ENCODE measurements at regions not wholly inside any gene's neighbourhood (a gene's known extent, or its start where the extent isn't known, plus 50 kb on each side); places are given as distances from the start of the nearest gene placed in this dataset.

DNA sequence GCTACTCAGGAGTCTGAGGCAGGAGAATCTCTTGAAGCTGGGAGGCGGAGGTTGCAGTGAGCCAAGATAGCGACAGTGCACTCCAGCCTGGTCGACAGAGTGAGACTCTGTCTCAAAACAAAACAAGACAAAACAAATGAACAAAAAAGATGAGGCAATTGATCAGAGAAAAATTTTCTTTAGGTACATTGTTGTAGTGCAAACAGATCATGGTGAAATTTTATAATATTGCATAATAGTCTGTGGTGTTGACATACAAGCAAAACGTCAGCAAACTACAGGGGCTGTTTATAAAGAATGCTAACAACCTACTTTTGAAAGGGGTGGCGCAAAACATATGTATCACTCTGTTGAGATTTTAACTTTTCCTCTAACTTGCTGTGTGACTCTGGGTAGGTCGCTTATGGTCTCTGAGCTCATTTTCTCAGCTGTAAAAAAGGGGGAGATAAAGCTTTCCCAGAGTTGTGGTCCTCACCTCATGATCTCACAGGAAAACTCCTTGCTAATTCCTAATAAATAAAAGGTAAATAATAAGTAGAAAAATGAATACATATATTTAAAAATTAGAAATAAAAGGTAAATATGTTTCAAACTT, 64.8 kb upstream of the NUP160 start:
- H3K9me3 ChIP-seq (replicated peaks in 1 of 2; ENCODE audit: control insufficient read depth in 2 of 2, insufficient read depth in 1 of 2, low read depth in 1 of 2, low read length in 2 of 2), result peaks cover 0 to 1% of the 10 kb centered on the region in 2 donors
- DNase-seq (ENCODE audit: low spot score), result no peak
- peaks cover 2% of the 10 kb centered on the region for H3K79me1 ChIP-seq (ENCODE audit: low read depth, low read length)
- peaks cover 4 to 8% of the 10 kb centered on the region in 2 donors for H3K4me1 ChIP-seq (ENCODE audit: control insufficient read depth in 2 of 2, insufficient read depth in 1 of 2, low read depth in 1 of 2, low read length in 2 of 2)
- H3K18ac ChIP-seq (ENCODE audit: low read length), result no peak overlapping the region
- no CpG with 5 or more reads among the region's 6 CpGs for WGBS, 2 donors (ENCODE audit: extremely low coverage in 2 of 2, insufficient read length in 2 of 2, insufficient replicate concordance in 1 of 2)
- H3K4me3 ChIP-seq (ENCODE audit: low read length in 2 of 2), result no peak overlapping the region
- H4K91ac ChIP-seq (ENCODE audit: low read depth, low read length, poor library complexity), result no peak overlapping the region
- H3K4me2 ChIP-seq (ENCODE audit: insufficient read depth, low read length, poor library complexity, severe bottlenecking), result no peak overlapping the region
- no peak overlapping the region for H2BK120ac ChIP-seq (ENCODE audit: low read depth, low read length)
- H2AK5ac ChIP-seq (ENCODE audit: low read depth, low read length), result no peak overlapping the region
- H2BK5ac ChIP-seq (ENCODE audit: low read length), result no peak overlapping the region
- H3K27me3 ChIP-seq (ENCODE audit: control insufficient read depth in 3 of 3, insufficient read depth in 3 of 3, low read depth in 1 of 3, low read length in 3 of 3), result no peaks in the 10 kb centered on the region
- H4K8ac ChIP-seq (ENCODE audit: low read depth, low read length), result no peak overlapping the region
- H3K23ac ChIP-seq (ENCODE audit: low read depth, low read length, poor library complexity), result no peak overlapping the region
- no peak overlapping the region for H2BK12ac ChIP-seq (ENCODE audit: low read length)
- no peak overlapping the region for H3K14ac ChIP-seq (ENCODE audit: low read length)
- no peak overlapping the region for H3K9ac ChIP-seq (ENCODE audit: low read depth, low read length, poor library complexity)
- no peak overlapping the region for H2AFZ ChIP-seq (ENCODE audit: low read length)
- no peak overlapping the region for H3K27ac ChIP-seq (replicated peaks; ENCODE audit: low read length)
- H2BK15ac ChIP-seq (ENCODE audit: low read length), result no peak overlapping the region
- H3K4ac ChIP-seq (ENCODE audit: low read length), result no peak overlapping the region
- no peaks in the 10 kb centered on the region for H3K36me3 ChIP-seq (replicated peaks in 1 of 2; ENCODE audit: control insufficient read depth in 2 of 2, insufficient read depth in 2 of 2, low read length in 2 of 2)

DNA sequence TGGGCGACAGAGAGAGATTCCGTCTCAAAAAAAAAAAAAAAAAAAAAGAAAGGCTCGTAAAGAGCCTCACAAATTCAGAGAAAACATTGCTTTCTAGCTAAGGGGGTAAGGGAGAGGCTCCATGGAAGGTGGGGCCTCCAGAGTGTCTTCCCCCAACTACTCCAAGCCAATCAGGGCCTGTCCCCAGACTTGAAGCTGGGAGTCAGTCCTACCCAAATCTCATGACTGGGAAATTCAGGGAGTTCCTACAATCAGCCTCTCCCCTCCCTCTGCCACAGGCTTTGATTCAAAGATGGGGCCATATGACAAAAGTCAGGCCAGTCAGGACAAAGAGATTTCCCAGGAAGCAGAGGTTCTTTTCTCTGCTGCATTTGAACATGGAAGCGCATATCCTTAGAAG, 63.0 kb upstream of the NUP160 start:
- H2BK15ac ChIP-seq (ENCODE audit: low read length), result no peak overlapping the region
- no peak overlapping the region for H2BK12ac ChIP-seq (ENCODE audit: low read length)
- no peak overlapping the region for H3K14ac ChIP-seq (ENCODE audit: low read length)
- WGBS, 2 donors (ENCODE audit: extremely low coverage in 2 of 2, insufficient read length in 2 of 2, insufficient replicate concordance in 1 of 2), result no CpG with 5 or more reads among the region's 4 CpGs
- no peak overlapping the region for H3K4ac ChIP-seq (ENCODE audit: low read length)
- H3K18ac ChIP-seq (ENCODE audit: low read length), result no peak overlapping the region
- peaks cover 0 to 1% of the 10 kb centered on the region in 2 donors for H3K9me3 ChIP-seq (replicated peaks in 1 of 2; ENCODE audit: control insufficient read depth in 2 of 2, insufficient read depth in 1 of 2, low read depth in 1 of 2, low read length in 2 of 2)
- H3K36me3 ChIP-seq (replicated peaks in 1 of 2; ENCODE audit: control insufficient read depth in 2 of 2, insufficient read depth in 2 of 2, low read length in 2 of 2), result no peaks in the 10 kb centered on the region
- H3K4me3 ChIP-seq (ENCODE audit: low read length in 2 of 2), result no peak overlapping the region
- H3K4me2 ChIP-seq (ENCODE audit: insufficient read depth, low read length, poor library complexity, severe bottlenecking), result no peak overlapping the region
- H2AK5ac ChIP-seq (ENCODE audit: low read depth, low read length), result no peak overlapping the region
- no peaks in the 10 kb centered on the region for H3K27me3 ChIP-seq (ENCODE audit: control insufficient read depth in 3 of 3, insufficient read depth in 3 of 3, low read depth in 1 of 3, low read length in 3 of 3)
- no peak overlapping the region for H3K27ac ChIP-seq (replicated peaks; ENCODE audit: low read length)
- no peak overlapping the region for H4K91ac ChIP-seq (ENCODE audit: low read depth, low read length, poor library complexity)
- H3K9ac ChIP-seq (ENCODE audit: low read depth, low read length, poor library complexity), result no peak overlapping the region
- H2BK120ac ChIP-seq (ENCODE audit: low read depth, low read length), result no peak overlapping the region
- H4K8ac ChIP-seq (ENCODE audit: low read depth, low read length), result no peak overlapping the region
- H2BK5ac ChIP-seq (ENCODE audit: low read length), result no peak overlapping the region
- peaks cover 0 to 1% of the 10 kb centered on the region in 2 donors for H3K4me1 ChIP-seq (ENCODE audit: control insufficient read depth in 2 of 2, insufficient read depth in 1 of 2, low read depth in 1 of 2, low read length in 2 of 2)
- H2AFZ ChIP-seq (ENCODE audit: low read length), result peak overlapping the region; percentile 85
- peaks cover 2% of the 10 kb centered on the region for H3K79me1 ChIP-seq (ENCODE audit: low read depth, low read length)
- no peak overlapping the region for H3K23ac ChIP-seq (ENCODE audit: low read depth, low read length, poor library complexity)
- no peak for DNase-seq (ENCODE audit: low spot score)

GRCh38 chr11:47908198-47908597, 60.0 kb upstream of the NUP160 start:
- Histone ChIP-seq H3K4ac (ENCODE audit: low read length) (no peak overlapping the region), H4K91ac (ENCODE audit: low read depth, low read length, poor library complexity) (no peak overlapping the region), H3K79me1 (ENCODE audit: low read depth, low read length) (peaks cover 2% of the 10 kb centered on the region), H3K4me2 (ENCODE audit: insufficient read depth, low read length, poor library complexity, severe bottlenecking) (no peak overlapping the region), H3K23ac (ENCODE audit: low read depth, low read length, poor library complexity) (no peak overlapping the region), H3K27me3 (ENCODE audit: control insufficient read depth in 3 of 3, insufficient read depth in 3 of 3, low read depth in 1 of 3, low read length in 3 of 3) (no peaks in the 10 kb centered on the region), H4K8ac (ENCODE audit: low read depth, low read length) (no peak overlapping the region), H3K4me1 (ENCODE audit: control insufficient read depth in 2 of 2, insufficient read depth in 1 of 2, low read depth in 1 of 2, low read length in 2 of 2) (no peaks in the 10 kb centered on the region), H2BK120ac (ENCODE audit: low read depth, low read length) (no peak overlapping the region), H2BK15ac (ENCODE audit: low read length) (no peak overlapping the region), H2BK12ac (ENCODE audit: low read length) (no peak overlapping the region), H3K18ac (ENCODE audit: low read length) (no peak overlapping the region), H2BK5ac (ENCODE audit: low read length) (no peak overlapping the region), H3K9me3 (replicated peaks in 1 of 2; ENCODE audit: control insufficient read depth in 2 of 2, insufficient read depth in 1 of 2, low read depth in 1 of 2, low read length in 2 of 2) (peaks cover 0 to 1% of the 10 kb centered on the region in 2 donors), H3K36me3 (replicated peaks in 1 of 2; ENCODE audit: control insufficient read depth in 2 of 2, insufficient read depth in 2 of 2, low read length in 2 of 2) (no peaks in the 10 kb centered on the region), H3K4me3 (ENCODE audit: low read length in 2 of 2) (no peak overlapping the region), H3K27ac (replicated peaks; ENCODE audit: low read length) (no peak overlapping the region), H3K9ac (ENCODE audit: low read depth, low read length, poor library complexity) (no peak overlapping the region), H2AK5ac (ENCODE audit: low read depth, low read length) (no peak overlapping the region), H3K14ac (ENCODE audit: low read length) (no peak overlapping the region), H2AFZ (ENCODE audit: low read length) (no peak overlapping the region)
- no peak for DNase-seq (ENCODE audit: low spot score)
- no CpG with 5 or more reads among the region's 5 CpGs for WGBS, 2 donors (ENCODE audit: extremely low coverage in 2 of 2, insufficient read length in 2 of 2, insufficient replicate concordance in 1 of 2)

DNA sequence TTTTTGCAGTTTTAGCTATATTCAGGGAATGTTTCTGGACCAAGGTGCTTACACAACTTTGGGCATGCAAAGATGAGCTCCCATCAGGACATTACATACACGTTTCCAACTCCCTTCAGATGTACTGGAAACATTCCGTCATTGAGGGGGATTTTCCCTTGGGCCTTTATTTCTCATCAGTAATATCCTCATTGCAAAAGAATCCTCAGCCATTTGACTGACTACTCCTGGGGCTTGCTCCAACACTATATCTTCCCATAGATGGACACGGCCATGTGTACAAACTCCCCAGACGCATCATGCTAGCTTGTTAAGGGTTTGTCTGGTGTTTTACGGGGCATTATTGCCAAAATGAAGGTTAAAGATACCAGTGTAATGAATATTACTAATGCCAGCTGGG, 59.3 kb upstream of the NUP160 start:
- H2BK5ac ChIP-seq (ENCODE audit: low read length), result no peak overlapping the region
- peaks cover 0 to 1% of the 10 kb centered on the region in 2 donors for H3K9me3 ChIP-seq (replicated peaks in 1 of 2; ENCODE audit: control insufficient read depth in 2 of 2, insufficient read depth in 1 of 2, low read depth in 1 of 2, low read length in 2 of 2)
- no CpG with 5 or more reads among the region's 5 CpGs for WGBS, 2 donors (ENCODE audit: extremely low coverage in 2 of 2, insufficient read length in 2 of 2, insufficient replicate concordance in 1 of 2)
- no peak overlapping the region for H3K14ac ChIP-seq (ENCODE audit: low read length)
- no peak overlapping the region for H2BK15ac ChIP-seq (ENCODE audit: low read length)
- no peaks in the 10 kb centered on the region for H3K36me3 ChIP-seq (replicated peaks in 1 of 2; ENCODE audit: control insufficient read depth in 2 of 2, insufficient read depth in 2 of 2, low read length in 2 of 2)
- no peak overlapping the region for H2AFZ ChIP-seq (ENCODE audit: low read length)
- H4K91ac ChIP-seq (ENCODE audit: low read depth, low read length, poor library complexity), result no peak overlapping the region
- peaks cover 2% of the 10 kb centered on the region for H3K79me1 ChIP-seq (ENCODE audit: low read depth, low read length)
- H3K4ac ChIP-seq (ENCODE audit: low read length), result no peak overlapping the region
- no peaks in the 10 kb centered on the region for H3K27me3 ChIP-seq (ENCODE audit: control insufficient read depth in 3 of 3, insufficient read depth in 3 of 3, low read depth in 1 of 3, low read length in 3 of 3)
- no peak overlapping the region for H4K8ac ChIP-seq (ENCODE audit: low read depth, low read length)
- H3K23ac ChIP-seq (ENCODE audit: low read depth, low read length, poor library complexity), result no peak overlapping the region
- H3K9ac ChIP-seq (ENCODE audit: low read depth, low read length, poor library complexity), result no peak overlapping the region
- H3K4me2 ChIP-seq (ENCODE audit: insufficient read depth, low read length, poor library complexity, severe bottlenecking), result no peak overlapping the region
- H3K4me1 ChIP-seq (ENCODE audit: control insufficient read depth in 2 of 2, insufficient read depth in 1 of 2, low read depth in 1 of 2, low read length in 2 of 2), result no peaks in the 10 kb centered on the region
- no peak overlapping the region for H3K4me3 ChIP-seq (ENCODE audit: low read length in 2 of 2)
- H3K27ac ChIP-seq (replicated peaks; ENCODE audit: low read length), result no peak overlapping the region
- no peak overlapping the region for H2BK12ac ChIP-seq (ENCODE audit: low read length)
- no peak for DNase-seq (ENCODE audit: low spot score)
- H2AK5ac ChIP-seq (ENCODE audit: low read depth, low read length), result no peak overlapping the region
- H3K18ac ChIP-seq (ENCODE audit: low read length), result no peak overlapping the region
- H2BK120ac ChIP-seq (ENCODE audit: low read depth, low read length), result no peak overlapping the region

Measured in neuronal stem cell (in vitro differentiated cells).